RWPE1 (cell line): ENCODE measurements at regions not wholly inside any gene's neighbourhood (a gene's known extent, or its start where the extent isn't known, plus 50 kb on each side); places are given as distances from the start of the nearest gene placed in this dataset.

ENCODE experiments used
- CTCF ChIA-PET: fragments of 350-600 bp; sonication (Branson Sonifier 250); formaldehyde crosslinking; extraction: SDS; loops from one replicate; lab custom pipeline; 2021; lab: Yijun Ruan, JAX
- POLR2A ChIA-PET: fragments of 400-600 bp; formaldehyde crosslinking; extraction: SDS; loops from one replicate; lab custom pipeline; 2020; ENCODE audit warnings: antibody characterized with exemption; ENCODE audit not compliant: low non-redundant PET; lab: Yijun Ruan, JAX
- DNase-seq: peaks from one replicate; pipeline ENCODE4 v3.0.0; 2012; ENCODE audit warnings: low spot score
- H3K27ac ChIP-seq: fragments of 450-650 bp; 2 replicates; pipeline ENCODE4 v1.5.1; 2017
- CTCF ChIP-seq: fragments of 450-650 bp; conservative IDR thresholded peaks from 2 replicates; pipeline ENCODE4 v1.5.1; 2017; ENCODE audit warnings: low read depth, mild to moderate bottlenecking

DNA sequence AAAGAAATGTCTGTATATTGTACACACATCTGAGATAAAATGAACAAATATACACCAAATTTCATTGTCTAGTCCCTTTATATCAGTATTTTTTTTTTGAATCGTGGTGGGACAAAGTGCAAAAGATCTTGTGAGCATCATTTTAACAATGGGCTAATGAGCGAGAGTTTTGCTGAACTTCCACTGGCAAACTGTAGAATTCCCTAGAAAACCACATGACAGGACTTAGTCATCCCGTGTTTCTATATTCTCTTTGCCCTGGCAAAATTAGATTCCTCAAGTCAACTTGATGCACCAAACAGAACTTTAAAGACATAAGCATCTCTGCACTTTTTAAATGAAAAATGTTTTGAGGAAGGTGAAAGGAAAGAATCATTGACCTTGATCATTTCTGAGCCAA is 488.2 kb upstream of the PTBP2 start:
- CTCF ChIA-PET = no interaction called here
- POLR2A ChIA-PET = no interaction called here
- no peak overlapping the region for H3K27ac ChIP-seq
- DNase-seq = no peak
- no peak for TF ChIP-seq CTCF

- CTCF ChIA-PET = no interaction called here
- no peak overlapping the region for H3K27ac ChIP-seq
- peak; percentile 10 for DNase-seq
- POLR2A ChIA-PET = no interaction called here
- TF ChIP-seq CTCF = no peak
These were observed 487.3 kb upstream of the PTBP2 start for GRCh38 chr1:96234299-96234698.

GRCh38 chr1:96236156-96236739 is 485.3 kb upstream of the PTBP2 start:
- ChIA-PET POLR2A (no interaction called here), CTCF (interaction anchor here (0.6 to 1.4 kb wide), 8 partner anchors 8 to 1084 kb away, joined by 3 to 5 read pairs (median 4); no protein-coding TSS in a partner anchor)
- peak; percentile 17 for DNase-seq
- peak; percentile 73 for TF ChIP-seq CTCF
- no peak overlapping the region for H3K27ac ChIP-seq

DNA sequence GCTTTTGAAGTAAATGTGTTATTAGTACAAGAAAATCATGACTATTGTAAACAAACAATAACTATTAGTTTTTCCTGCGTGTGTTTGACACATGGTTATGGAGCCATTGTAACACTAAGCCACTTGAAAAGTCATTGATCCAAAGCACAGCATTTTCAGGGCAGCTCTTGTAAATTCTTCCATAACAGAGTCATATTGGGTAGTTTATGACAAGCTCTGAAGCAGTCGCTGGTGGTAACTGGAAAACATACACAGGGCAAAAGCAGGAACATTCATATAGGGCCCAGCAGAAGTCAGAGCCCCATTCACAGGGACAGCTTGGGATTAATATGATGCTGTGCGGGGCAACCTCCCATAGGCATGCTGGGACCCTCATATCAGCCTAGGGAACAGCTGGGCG is 483.2 kb upstream of the PTBP2 start:
- TF ChIP-seq CTCF = no peak
- DNase-seq = no peak
- H3K27ac ChIP-seq = no peak overlapping the region
- ChIA-PET POLR2A (no interaction called here), CTCF (no interaction called here)

DNA sequence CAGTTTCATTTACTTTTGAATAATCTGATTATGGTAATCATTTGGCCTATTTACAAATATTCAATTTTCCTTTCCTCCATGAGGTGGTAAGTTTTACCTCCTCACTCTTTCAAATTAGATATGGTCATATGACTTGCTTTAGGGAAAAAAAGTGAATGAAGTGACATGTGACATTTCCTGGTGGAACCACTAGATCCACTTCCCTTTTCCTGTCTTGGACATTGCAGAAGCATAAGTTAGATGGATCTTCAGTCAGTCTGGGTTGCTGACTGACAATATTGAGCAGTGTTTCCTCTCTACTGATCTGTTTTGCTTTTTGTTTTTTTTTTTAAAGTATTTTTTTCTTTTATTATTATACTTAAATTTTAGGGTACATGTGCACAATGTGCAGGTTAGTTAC is 481.1 kb upstream of the PTBP2 start:
- POLR2A ChIA-PET = no interaction called here
- TF ChIP-seq CTCF = no peak
- no peak overlapping the region for H3K27ac ChIP-seq
- no peak for DNase-seq
- CTCF ChIA-PET = no interaction called here

DNA sequence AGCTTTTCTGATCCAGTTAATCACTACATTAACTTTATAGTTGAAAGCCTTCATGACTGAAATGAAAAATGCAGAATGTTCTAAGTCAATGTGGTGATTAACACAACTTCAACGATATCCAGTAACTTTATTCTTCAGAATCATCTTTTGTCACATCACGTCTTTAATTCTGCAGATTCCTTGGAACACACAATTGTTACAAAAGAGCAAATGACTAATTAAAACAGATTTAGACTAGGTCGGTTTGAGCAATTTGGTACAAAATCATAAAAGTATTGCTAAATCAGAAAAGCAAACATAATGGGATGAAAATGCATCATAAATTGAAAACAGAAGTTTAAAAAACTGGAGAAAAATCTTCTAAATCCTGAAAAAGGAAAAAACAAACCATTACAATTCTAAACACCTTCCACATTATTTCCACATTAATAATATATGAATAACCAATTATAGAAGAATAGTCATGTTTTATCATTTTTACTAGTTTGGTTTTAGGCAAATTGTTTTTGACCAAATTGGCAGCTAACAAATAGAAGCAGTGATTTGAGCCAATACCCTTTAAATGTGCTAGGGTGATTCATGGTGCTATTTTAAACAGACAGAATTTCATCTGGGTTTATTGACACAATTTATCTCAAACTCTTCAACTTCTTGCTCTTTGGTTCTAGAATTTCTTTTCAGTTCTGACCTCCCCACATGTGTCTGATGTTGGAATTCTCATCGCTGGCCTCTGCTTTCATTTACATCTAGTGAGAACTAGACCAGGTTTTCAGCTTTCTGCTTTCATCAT is 468.1 kb upstream of the PTBP2 start:
- TF ChIP-seq CTCF = no peak
- ChIA-PET CTCF (no interaction called here), POLR2A (no interaction called here)
- no peak for DNase-seq
- H3K27ac ChIP-seq = no peak overlapping the region
